ENCODE measurements at regions not wholly inside any gene's neighbourhood (a gene's known extent, or its start where the extent isn't known, plus 50 kb on each side); places are given as distances from the start of the nearest gene placed in this dataset.

GRCh38 chr6:4470698-4471210, 305.4 kb upstream of the CDYL start:
- DNase-seq (ENCODE audit: low read depth): no peak
- no peak for TF ChIP-seq CTCF (IDR thresholded peaks at IDR 0.05; ENCODE audit: low read depth, low read length, missing control alignments)
- H3K4me3 ChIP-seq (ENCODE audit: low read depth, low read length): no peak overlapping the region

- TF ChIP-seq CTCF (IDR thresholded peaks at IDR 0.05; ENCODE audit: low read depth, low read length, missing control alignments): no peak
- H3K4me3 ChIP-seq (ENCODE audit: low read depth, low read length): no peak overlapping the region
- DNase-seq (ENCODE audit: low read depth): no peak
These were observed 309.3 kb upstream of the CDYL start for GRCh38 chr6:4466769-4467480.

- H3K4me3 ChIP-seq (ENCODE audit: low read depth, low read length): no peak overlapping the region
- no peak for TF ChIP-seq CTCF (IDR thresholded peaks at IDR 0.05; ENCODE audit: low read depth, low read length, missing control alignments)
- no peak for DNase-seq (ENCODE audit: low read depth)
These were observed 309.9 kb upstream of the CDYL start for GRCh38 chr6:4466261-4466660.

GRCh38 chr6:4464638-4465037, 311.6 kb upstream of the CDYL start:
- no peak overlapping the region for H3K4me3 ChIP-seq (ENCODE audit: low read depth, low read length)
- no peak for TF ChIP-seq CTCF (IDR thresholded peaks at IDR 0.05; ENCODE audit: low read depth, low read length, missing control alignments)
- no peak for DNase-seq (ENCODE audit: low read depth)

- TF ChIP-seq CTCF (IDR thresholded peaks at IDR 0.05; ENCODE audit: low read depth, low read length, missing control alignments): no peak
- H3K4me3 ChIP-seq (ENCODE audit: low read depth, low read length): no peak overlapping the region
- no peak for DNase-seq (ENCODE audit: low read depth)
These were observed 313.0 kb upstream of the CDYL start for GRCh38 chr6:4463236-4463635.

GRCh38 chr6:4460586-4461475, 315.4 kb upstream of the CDYL start:
- TF ChIP-seq CTCF (IDR thresholded peaks at IDR 0.05; ENCODE audit: low read depth, low read length, missing control alignments): no peak
- DNase-seq (ENCODE audit: low read depth): no peak
- no peak overlapping the region for H3K4me3 ChIP-seq (ENCODE audit: low read depth, low read length)
